WTC11 (cell line): ENCODE measurements at regions not wholly inside any gene's neighbourhood (a gene's known extent, or its start where the extent isn't known, plus 50 kb on each side); places are given as distances from the start of the nearest gene placed in this dataset.

Experiments
- ATAC-seq: fragments of 200-7000 bp; cut with Tn5 transposase; 2 replicates; pipeline ENCODE4 v1.10.0; 2021; ENCODE audit warnings: mild to moderate bottlenecking, moderate library complexity
- CTCF ChIA-PET: fragments of 300-600 bp; sonication (Branson Sonifier 250); formaldehyde crosslinking; loops from one replicate; lab custom pipeline; 2021; ENCODE audit warnings: antibody characterized with exemption; lab: Charles Lee
- POLR2A ChIA-PET: fragments of 350-600 bp; sonication (Branson Sonifier 250); formaldehyde crosslinking; loops from one replicate; lab custom pipeline; 2021; ENCODE audit warnings: antibody characterized with exemption; lab: Charles Lee
- DNase-seq: peaks from one replicate; pipeline ENCODE4 v3.0.0; 2021; ENCODE audit warnings: low spot score
- H3K27ac Mint-ChIP-seq: 2 replicates; pipeline ENCODE4 v1.8.0; 2021; ENCODE audit warnings: mixed read lengths
- H3K27me3 Mint-ChIP-seq: 2 replicates; pipeline ENCODE4 v1.8.0; 2021; ENCODE audit warnings: low read depth, mild to moderate bottlenecking, moderate library complexity, mixed read lengths
- H3K36me3 Mint-ChIP-seq: 2 replicates; pipeline ENCODE4 v1.8.0; 2021; ENCODE audit warnings: mixed read lengths
- H3K4me1 Mint-ChIP-seq: 2 replicates; pipeline ENCODE4 v1.8.0; 2022; ENCODE audit warnings: mixed read lengths
- H3K4me3 Mint-ChIP-seq: 2 replicates; pipeline ENCODE4 v1.8.0; 2021; ENCODE audit warnings: mild to moderate bottlenecking, moderate library complexity, mixed read lengths
- H3K9me3 Mint-ChIP-seq: 2 replicates; pipeline ENCODE4 v1.8.0; 2021; ENCODE audit warnings: mixed read lengths
- CBFB ChIP-seq: sonication (generic); formaldehyde crosslinking; IDR thresholded peaks from 2 replicates; pipeline ENCODE4 v1.8.1; 2022; ENCODE audit warnings: mild to moderate bottlenecking, low read depth, missing genetic modification reagents
- EMX1 ChIP-seq: fragments of 250-450 bp; sonication (Bioruptor Pico); IDR thresholded peaks from 2 replicates; pipeline ENCODE4 v1.8.0; 2021; ENCODE audit warnings: mild to moderate bottlenecking
- JAZF1 ChIP-seq: fragments of 250-450 bp; sonication (Bioruptor Pico); IDR thresholded peaks from 2 replicates; pipeline ENCODE4 v1.9.0; 2021; ENCODE audit warnings: moderate library complexity, mild to moderate bottlenecking, inconsistent platforms
- NR2C2 ChIP-seq: sonication (generic); formaldehyde crosslinking; IDR thresholded peaks from 2 replicates; pipeline ENCODE4 v1.8.0; 2022; ENCODE audit warnings: mild to moderate bottlenecking, missing genetic modification reagents
- SMAD4 ChIP-seq: sonication (generic); formaldehyde crosslinking; IDR thresholded peaks from 2 replicates; pipeline ENCODE4 v1.8.0; 2022; ENCODE audit warnings: mild to moderate bottlenecking, missing genetic modification reagents
- ZNF317 ChIP-seq: sonication (generic); formaldehyde crosslinking; IDR thresholded peaks from 2 replicates; pipeline ENCODE4 v1.8.1; 2023; ENCODE audit warnings: low read depth, mild to moderate bottlenecking, moderate library complexity, missing genetic modification reagents, borderline replicate concordance
- TF ChIP-seq, protein P1 (sequence below): sonication (generic); formaldehyde crosslinking; IDR thresholded peaks from 2 replicates; pipeline ENCODE4 v1.8.0; 2022; ENCODE audit warnings: missing genetic modification reagents
- TF ChIP-seq, protein P2 (sequence below): sonication (generic); formaldehyde crosslinking; IDR thresholded peaks from 2 replicates; pipeline ENCODE4 v1.8.1; 2023; ENCODE audit warnings: mild to moderate bottlenecking, missing genetic modification reagents, borderline replicate concordance
- TF ChIP-seq, protein P3 (sequence below): sonication (generic); formaldehyde crosslinking; IDR thresholded peaks from 2 replicates; pipeline ENCODE4 v1.8.1; 2023; ENCODE audit warnings: mild to moderate bottlenecking, missing genetic modification reagents
- TF ChIP-seq, protein P4 (sequence below): sonication (generic); formaldehyde crosslinking; IDR thresholded peaks from 2 replicates; pipeline ENCODE4 v1.8.0; 2023; ENCODE audit warnings: missing genetic modification reagents
- TF ChIP-seq, protein P5 (sequence below): sonication (generic); formaldehyde crosslinking; conservative IDR thresholded peaks from 2 replicates; pipeline ENCODE4 v1.8.1; 2022; ENCODE audit warnings: mild to moderate bottlenecking, missing genetic modification reagents

DNA sequence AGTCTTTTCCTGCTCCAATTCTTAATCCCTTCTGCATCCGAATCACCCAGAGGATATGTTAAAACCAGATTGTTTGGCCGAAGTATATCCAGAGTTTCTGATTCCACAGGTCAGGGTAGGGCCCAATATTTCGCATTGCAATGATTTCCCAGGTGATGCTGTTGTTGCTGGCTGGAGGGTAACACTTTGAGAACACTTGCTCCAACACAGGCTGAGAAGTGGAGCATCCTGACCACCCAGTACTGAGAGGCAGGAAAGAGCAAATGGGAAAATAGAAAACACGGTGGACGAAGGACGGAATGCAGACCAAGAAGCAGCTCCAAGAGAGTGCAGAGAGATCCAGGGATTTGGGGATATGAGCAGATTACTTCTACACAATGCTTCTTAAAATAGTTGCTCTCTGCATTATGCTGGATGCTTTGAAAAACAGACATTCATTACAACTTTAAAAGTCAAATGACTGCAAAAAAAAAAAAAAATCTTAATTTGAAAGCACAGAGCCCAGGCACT lies 362.2 kb upstream of the SLC14A2 start:
- ChIA-PET POLR2A (no interaction called here), CTCF (interaction anchor here (1.4 kb wide), 1 partner anchor 40 kb away, joined by 6 read pairs; no protein-coding TSS in a partner anchor)
- Mint-ChIP-seq H3K27me3 (no peaks in the 10 kb centered on the region), H3K27ac (no peak overlapping the region), H3K4me1 (peaks cover 8% of the 10 kb centered on the region; the same call in 1 of the 2 replicates), H3K9me3 (no peaks in the 10 kb centered on the region), H3K4me3 (no peak overlapping the region), H3K36me3 (no peaks in the 10 kb centered on the region)
- ATAC-seq = no peak
- DNase-seq = no peak
- TF ChIP-seq, protein P1, sequence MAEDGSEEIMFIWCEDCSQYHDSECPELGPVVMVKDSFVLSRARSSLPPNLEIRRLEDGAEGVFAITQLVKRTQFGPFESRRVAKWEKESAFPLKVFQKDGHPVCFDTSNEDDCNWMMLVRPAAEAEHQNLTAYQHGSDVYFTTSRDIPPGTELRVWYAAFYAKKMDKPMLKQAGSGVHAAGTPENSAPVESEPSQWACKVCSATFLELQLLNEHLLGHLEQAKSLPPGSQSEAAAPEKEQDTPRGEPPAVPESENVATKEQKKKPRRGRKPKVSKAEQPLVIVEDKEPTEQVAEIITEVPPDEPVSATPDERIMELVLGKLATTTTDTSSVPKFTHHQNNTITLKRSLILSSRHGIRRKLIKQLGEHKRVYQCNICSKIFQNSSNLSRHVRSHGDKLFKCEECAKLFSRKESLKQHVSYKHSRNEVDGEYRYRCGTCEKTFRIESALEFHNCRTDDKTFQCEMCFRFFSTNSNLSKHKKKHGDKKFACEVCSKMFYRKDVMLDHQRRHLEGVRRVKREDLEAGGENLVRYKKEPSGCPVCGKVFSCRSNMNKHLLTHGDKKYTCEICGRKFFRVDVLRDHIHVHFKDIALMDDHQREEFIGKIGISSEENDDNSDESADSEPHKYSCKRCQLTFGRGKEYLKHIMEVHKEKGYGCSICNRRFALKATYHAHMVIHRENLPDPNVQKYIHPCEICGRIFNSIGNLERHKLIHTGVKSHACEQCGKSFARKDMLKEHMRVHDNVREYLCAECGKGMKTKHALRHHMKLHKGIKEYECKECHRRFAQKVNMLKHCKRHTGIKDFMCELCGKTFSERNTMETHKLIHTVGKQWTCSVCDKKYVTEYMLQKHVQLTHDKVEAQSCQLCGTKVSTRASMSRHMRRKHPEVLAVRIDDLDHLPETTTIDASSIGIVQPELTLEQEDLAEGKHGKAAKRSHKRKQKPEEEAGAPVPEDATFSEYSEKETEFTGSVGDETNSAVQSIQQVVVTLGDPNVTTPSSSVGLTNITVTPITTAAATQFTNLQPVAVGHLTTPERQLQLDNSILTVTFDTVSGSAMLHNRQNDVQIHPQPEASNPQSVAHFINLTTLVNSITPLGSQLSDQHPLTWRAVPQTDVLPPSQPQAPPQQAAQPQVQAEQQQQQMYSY (CRISPR knock-in tag) = no peak
- TF ChIP-seq, protein P2, sequence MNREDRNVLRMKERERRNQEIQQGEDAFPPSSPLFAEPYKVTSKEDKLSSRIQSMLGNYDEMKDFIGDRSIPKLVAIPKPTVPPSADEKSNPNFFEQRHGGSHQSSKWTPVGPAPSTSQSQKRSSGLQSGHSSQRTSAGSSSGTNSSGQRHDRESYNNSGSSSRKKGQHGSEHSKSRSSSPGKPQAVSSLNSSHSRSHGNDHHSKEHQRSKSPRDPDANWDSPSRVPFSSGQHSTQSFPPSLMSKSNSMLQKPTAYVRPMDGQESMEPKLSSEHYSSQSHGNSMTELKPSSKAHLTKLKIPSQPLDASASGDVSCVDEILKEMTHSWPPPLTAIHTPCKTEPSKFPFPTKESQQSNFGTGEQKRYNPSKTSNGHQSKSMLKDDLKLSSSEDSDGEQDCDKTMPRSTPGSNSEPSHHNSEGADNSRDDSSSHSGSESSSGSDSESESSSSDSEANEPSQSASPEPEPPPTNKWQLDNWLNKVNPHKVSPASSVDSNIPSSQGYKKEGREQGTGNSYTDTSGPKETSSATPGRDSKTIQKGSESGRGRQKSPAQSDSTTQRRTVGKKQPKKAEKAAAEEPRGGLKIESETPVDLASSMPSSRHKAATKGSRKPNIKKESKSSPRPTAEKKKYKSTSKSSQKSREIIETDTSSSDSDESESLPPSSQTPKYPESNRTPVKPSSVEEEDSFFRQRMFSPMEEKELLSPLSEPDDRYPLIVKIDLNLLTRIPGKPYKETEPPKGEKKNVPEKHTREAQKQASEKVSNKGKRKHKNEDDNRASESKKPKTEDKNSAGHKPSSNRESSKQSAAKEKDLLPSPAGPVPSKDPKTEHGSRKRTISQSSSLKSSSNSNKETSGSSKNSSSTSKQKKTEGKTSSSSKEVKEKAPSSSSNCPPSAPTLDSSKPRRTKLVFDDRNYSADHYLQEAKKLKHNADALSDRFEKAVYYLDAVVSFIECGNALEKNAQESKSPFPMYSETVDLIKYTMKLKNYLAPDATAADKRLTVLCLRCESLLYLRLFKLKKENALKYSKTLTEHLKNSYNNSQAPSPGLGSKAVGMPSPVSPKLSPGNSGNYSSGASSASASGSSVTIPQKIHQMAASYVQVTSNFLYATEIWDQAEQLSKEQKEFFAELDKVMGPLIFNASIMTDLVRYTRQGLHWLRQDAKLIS = no peak
- no peak for TF ChIP-seq JAZF1
- TF ChIP-seq CBFB (CRISPR knock-in tag) = no peak
- TF ChIP-seq ZNF317 (CRISPR knock-in tag) = no peak
- no peak for TF ChIP-seq SMAD4 (CRISPR knock-in tag)
- TF ChIP-seq, protein P3, sequence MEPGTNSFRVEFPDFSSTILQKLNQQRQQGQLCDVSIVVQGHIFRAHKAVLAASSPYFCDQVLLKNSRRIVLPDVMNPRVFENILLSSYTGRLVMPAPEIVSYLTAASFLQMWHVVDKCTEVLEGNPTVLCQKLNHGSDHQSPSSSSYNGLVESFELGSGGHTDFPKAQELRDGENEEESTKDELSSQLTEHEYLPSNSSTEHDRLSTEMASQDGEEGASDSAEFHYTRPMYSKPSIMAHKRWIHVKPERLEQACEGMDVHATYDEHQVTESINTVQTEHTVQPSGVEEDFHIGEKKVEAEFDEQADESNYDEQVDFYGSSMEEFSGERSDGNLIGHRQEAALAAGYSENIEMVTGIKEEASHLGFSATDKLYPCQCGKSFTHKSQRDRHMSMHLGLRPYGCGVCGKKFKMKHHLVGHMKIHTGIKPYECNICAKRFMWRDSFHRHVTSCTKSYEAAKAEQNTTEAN = no peak
- TF ChIP-seq EMX1 = no peak
- TF ChIP-seq, protein P4, sequence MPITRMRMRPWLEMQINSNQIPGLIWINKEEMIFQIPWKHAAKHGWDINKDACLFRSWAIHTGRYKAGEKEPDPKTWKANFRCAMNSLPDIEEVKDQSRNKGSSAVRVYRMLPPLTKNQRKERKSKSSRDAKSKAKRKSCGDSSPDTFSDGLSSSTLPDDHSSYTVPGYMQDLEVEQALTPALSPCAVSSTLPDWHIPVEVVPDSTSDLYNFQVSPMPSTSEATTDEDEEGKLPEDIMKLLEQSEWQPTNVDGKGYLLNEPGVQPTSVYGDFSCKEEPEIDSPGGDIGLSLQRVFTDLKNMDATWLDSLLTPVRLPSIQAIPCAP (CRISPR knock-in tag) = no peak
- no peak for TF ChIP-seq NR2C2 (CRISPR knock-in tag)

DNA sequence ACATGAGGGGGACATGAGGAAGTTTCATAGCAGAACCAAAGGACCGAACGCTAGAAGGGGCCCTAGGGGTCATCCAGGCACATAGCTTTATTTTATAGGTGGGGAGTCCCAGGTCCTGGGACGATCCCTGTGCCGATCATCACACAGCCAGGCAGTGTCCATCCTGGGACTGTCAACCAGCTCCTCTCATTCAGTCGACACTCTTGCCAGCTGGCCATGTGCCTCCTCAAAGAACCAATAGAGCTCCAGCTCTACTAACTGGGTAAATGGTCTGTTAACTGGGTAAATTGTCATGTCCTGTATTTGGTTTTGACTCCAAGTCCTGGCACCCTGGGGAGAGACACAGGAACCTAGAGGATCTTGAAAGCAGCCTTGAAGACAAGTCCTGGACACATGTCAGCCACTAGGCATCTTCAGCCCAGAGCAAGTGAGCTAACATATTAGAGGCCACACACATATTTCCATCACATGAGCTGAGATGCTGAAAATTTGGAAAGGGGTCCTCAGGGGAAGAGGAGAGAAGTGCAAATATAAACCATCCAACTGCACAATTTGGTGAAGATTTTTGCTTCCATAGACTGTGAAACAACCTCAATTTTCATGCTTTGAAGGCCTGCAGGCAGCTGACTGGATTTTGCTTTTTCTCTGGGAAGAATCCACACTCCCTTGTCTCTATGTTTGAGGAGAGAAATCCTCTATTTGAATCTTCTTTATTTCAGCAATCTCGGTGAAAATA lies 361.1 kb upstream of the SLC14A2 start:
- POLR2A ChIA-PET = no interaction called here
- CTCF ChIA-PET = interaction anchor here (1.0 to 1.4 kb wide), 2 partner anchors 41 to 132 kb away, joined by 3 to 6 read pairs; no protein-coding TSS in a partner anchor
- TF ChIP-seq, protein P2 = no peak
- TF ChIP-seq, protein P1 (CRISPR knock-in tag) = no peak
- TF ChIP-seq, protein P5, sequence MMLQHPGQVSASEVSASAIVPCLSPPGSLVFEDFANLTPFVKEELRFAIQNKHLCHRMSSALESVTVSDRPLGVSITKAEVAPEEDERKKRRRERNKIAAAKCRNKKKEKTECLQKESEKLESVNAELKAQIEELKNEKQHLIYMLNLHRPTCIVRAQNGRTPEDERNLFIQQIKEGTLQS = no peak

More for the DNA sequence above, 361.1 kb upstream of the SLC14A2 start:
- no peaks in the 10 kb centered on the region for H3K36me3 Mint-ChIP-seq
- peaks cover 8% of the 10 kb centered on the region; the same call in 1 of the 2 replicates for H3K4me1 Mint-ChIP-seq
- no peaks in the 10 kb centered on the region for H3K9me3 Mint-ChIP-seq
- no peak overlapping the region for H3K4me3 Mint-ChIP-seq
- ATAC-seq = no peak
- no peaks in the 10 kb centered on the region for H3K27me3 Mint-ChIP-seq
- no peak for DNase-seq
- H3K27ac Mint-ChIP-seq = no peak overlapping the region
